LoVo (cell line): ENCODE measurements at regions not wholly inside any gene's neighbourhood (a gene's known extent, or its start where the extent isn't known, plus 50 kb on each side); places are given as distances from the start of the nearest gene placed in this dataset.

ENCODE experiments used
- DNase-seq: peaks from one replicate; pipeline ENCODE4 v3.0.0-alpha.2; 2016; ENCODE audit warnings: low spot score

DNA sequence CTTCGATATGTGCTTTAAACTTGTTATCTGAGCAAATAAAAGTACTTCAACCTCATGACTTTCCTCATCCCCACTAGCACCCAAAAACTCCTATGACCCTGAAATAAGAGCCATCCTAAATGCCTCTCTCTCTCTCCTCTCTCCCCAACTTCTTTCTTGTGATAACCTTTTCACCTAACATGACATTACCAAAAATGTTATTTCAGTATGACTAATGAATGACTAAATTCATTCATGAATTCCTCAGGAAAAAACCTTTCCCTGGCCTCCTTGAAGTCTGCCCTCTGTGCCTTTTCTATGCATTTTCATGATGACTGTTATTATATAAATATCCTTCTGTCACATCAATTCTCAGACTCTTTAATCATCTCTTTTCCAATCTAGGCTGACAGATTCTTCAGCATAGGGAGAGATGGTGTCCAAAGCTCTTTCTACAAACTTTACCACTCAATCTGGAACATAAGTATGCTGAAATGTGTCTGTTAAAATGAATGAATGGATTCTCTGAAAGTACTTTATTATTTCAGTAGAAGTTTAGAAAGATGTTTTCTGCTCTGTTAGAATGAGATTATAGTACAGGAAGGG, 114.3 kb upstream of the GGTLC1 start:
- DNase-seq = no peak

- DNase-seq = no peak
Measured at GRCh38 chr20:24102290-24102689, 113.7 kb upstream of the GGTLC1 start.

DNA sequence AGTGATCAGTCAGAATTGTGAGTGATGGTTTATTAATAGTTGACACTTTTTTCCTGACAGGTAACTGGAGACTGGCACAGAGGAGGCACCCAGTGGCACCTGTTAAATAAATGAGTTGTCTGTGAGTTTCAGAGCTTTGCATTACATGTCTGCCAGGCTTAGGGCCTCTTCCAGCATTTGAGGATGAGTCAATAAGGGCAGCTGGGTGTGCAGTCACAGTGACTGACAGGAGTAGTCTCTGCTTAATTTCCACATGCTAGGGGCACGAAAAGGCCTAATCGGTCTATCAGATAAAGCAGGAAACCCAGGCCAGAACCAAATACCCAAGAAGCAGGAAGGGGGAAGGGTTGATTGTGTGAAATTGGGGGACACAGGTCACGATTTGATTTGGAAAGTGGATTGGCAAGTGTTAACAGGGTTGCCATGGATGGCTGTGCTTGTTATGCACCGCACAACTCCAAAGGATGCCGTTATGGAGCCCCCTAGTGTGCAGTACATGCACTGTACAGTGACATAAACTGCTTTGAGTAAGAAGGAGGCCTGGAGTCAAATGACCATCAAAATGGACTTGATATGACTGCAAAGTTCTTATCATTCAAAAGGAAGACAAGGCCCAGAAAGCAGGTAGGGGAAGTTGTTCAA, 111.9 kb upstream of the GGTLC1 start:
- DNase-seq = peak; percentile 39

GRCh38 chr20:24098886-24099285, 110.3 kb upstream of the GGTLC1 start:
- no peak for DNase-seq

- no peak for DNase-seq
Measured at GRCh38 chr20:24097506-24098245, 109.1 kb upstream of the GGTLC1 start.

- no peak for DNase-seq
Measured at GRCh38 chr20:24096864-24097450, 108.4 kb upstream of the GGTLC1 start.

- DNase-seq = no peak
Measured at GRCh38 chr20:24096264-24096663, 107.7 kb upstream of the GGTLC1 start.

- peak; percentile 19 for DNase-seq
Measured at GRCh38 chr20:24095756-24096155, 107.2 kb upstream of the GGTLC1 start.

- no peak for DNase-seq
Measured at GRCh38 chr20:24095303-24095702, 106.7 kb upstream of the GGTLC1 start.

DNA sequence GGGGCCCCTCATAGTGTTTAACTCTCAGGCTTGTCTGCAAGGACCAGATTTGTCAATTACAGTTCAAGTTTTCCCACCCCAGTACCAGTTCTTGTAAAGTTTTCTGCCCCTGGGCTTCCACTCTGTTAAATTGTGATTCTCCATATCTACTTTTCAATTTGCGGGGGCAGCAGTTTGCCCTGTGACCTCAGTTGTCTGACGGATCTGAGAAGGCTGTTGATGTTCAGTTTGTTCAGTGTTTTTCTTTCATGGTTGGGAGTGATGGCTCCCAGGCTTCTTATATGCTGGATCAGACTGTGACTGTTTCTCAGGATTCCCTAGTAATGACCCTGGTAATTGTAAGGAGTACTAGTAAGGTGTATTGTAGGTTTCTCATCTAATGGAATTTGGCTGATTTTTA, 101.0 kb upstream of the GGTLC1 start:
- no peak for DNase-seq

DNA sequence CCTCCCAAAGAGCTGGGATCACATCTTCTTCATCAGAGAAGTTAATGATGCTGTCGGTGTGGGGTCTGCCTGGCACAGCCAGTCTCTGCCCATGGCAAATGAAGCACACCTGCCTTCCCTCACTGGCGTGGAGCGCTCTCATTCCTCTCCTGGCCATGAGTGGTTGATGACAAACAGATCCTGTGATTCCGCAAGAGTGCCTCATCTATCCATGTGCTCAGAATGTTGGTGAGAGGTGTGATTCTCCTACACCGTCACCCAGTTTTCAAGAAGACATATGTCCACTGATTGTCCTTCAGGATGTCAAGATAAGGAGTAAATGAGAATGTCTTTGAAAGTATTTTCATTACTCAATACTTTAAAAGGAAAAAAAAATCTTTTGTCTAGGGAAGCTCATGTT, 97.5 kb upstream of the GGTLC1 start:
- DNase-seq = no peak

GRCh38 chr20:24084281-24084680, 95.7 kb upstream of the GGTLC1 start:
- DNase-seq = no peak

- no peak for DNase-seq
Measured at GRCh38 chr20:24081077-24081476, 92.5 kb upstream of the GGTLC1 start.

DNA sequence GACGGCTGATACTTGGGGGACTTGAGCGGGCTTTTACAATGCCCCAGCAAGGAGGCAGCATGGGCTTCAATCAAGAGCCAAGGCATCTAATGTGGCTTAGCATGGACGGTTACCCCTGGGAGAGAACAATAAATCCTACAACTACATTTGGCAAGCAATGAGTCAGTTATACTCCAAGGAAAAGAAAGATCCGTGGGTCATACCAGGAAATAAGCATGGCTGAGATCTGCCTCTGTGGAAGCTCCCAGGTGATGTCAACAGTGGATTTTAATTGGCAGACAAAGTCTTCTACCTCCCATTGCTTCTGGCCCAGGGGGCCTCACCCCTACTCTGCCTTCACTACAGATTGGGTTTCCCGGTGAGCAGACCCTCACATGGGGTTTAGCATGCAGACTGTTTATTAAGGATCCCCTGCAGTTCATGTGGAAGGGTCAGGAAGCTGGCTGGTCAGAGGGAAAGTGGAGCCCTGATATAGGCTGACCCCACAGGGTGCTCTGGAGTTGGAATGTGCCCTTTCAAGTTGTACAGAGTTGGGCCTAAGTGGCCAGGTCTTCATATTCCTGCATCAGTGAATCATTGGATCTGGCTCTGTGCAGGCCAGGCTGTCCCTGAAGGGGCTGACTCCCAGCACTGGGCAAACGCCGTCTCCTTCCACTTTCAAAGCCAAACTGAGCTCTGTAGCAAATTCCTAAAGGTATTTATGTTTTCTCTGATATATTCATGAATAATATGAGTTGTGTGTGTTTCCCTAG, 91.3 kb upstream of the GGTLC1 start:
- no peak for DNase-seq

DNA sequence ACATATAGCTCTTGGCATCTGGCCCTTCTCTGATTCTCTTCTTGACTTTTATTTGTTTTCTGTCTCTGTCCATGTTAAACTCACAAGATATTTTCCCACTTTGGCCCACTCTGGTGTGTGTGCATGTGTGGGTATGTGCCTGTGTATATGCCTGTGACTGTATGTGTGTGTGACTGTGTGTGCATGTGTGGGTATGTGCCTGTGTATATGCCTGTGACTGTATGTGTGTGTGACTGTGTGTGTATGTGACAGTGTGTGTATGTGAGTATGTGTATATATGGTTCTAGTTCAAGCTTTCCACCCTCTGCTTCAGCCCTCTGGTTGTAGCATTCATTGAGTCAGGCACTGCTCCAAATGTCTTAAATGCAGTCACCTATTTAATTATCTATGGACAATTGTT, 88.6 kb upstream of the GGTLC1 start:
- no peak for DNase-seq

GRCh38 chr20:24070679-24071078, 82.1 kb upstream of the GGTLC1 start:
- no peak for DNase-seq

DNA sequence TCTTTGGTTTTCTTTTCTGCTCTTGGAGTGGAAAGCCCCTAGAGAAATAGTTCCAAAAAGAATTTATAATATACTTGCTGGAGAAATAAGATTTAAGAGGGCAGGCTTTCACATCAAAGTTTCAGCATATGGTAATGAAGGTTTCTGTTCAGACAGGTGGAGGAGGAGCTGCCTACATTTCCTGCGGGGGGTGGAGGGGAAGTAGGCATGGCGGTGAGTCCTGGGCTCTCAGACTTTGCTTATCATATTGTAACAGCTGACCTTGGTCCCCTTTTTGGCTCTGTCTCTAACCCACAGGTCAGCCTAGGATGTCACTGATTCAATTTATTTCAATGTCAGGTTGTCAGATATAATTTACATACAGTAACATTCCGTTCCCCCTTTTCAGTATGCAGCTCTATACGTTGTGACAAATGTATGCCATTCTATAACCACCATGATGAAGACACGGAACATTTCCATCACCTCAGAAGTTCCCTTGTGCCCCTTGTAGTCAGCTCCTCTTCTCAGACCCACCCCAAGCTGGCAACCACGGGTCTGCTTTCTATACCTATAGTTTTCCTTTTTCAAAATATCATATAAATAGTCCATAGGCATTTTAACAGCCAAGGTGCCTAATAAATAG, 77.6 kb upstream of the GGTLC1 start:
- no peak for DNase-seq

DNA sequence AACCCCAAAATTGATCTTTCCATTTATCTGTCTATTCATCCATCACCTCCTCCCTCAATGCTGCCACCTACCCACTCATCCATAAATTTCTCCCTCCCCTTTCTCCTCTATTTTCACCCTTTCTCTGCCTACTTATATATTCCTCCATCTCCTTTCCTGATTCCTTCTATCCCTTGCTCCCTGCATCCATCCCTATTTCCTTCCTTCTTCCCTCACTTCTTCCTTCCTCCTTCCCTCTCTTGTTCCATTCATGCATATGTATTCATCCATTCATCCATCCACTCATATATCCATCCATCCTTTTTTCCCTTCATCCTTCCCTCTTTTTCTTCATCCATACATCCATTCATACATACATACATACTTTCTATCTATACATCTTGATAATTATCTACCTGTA, 76.3 kb upstream of the GGTLC1 start:
- no peak for DNase-seq

GRCh38 chr20:24064092-24064491, 75.5 kb upstream of the GGTLC1 start:
- DNase-seq = no peak

DNA sequence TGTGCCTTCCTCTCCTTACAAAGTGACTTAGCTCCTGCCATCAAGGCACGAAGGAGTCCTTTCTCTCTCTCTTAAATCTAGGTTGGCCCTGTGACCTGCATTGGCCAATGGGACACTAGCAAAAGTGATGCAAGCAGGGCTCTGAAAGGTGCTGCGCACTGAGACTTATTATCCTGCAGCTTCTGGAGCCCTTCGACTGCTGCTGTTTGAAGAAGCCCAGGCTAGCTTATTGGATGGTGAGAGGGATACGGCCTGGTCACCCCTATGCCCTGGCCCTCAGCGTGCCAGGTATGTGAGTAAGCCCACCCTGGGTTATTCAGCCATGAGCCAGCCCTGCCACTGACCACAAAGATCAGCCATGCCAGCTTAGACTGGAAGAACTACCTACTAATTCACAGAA, 74.5 kb upstream of the GGTLC1 start:
- DNase-seq = no peak

GRCh38 chr20:24060851-24061590, 72.4 kb upstream of the GGTLC1 start:
- DNase-seq = no peak
